Stimulated activated CD4-positive, alpha-beta T cell treated with anti-CD3 and anti-CD28 coated beads, Interleukin-2, amount 100 ng/mL, for 24 hours (primary cell): ENCODE measurements at regions not wholly inside any gene's neighbourhood (a gene's known extent, or its start where the extent isn't known, plus 50 kb on each side); places are given as distances from the start of the nearest gene placed in this dataset.

Experiments used
- DNase-seq, 2 donors: peaks; one replicate each; pipeline ENCODE4 v3.0.0-alpha.2; 2020

GRCh38 chr17:36661047-36661666 lies 59.8 kb downstream of the MRM1 start:
- no peak for DNase-seq

GRCh38 chr17:36661688-36662087 lies 60.3 kb downstream of the MRM1 start:
- no peak for DNase-seq

GRCh38 chr17:36665417-36665816 lies 64.0 kb downstream of the MRM1 start:
- DNase-seq: no peak

GRCh38 chr17:36667922-36668321 lies 66.5 kb downstream of the MRM1 start:
- DNase-seq: no peak

GRCh38 chr17:36668824-36669223 lies 67.4 kb downstream of the MRM1 start:
- DNase-seq: no peak

GRCh38 chr17:36671144-36671543 lies 69.8 kb downstream of the MRM1 start:
- no peak for DNase-seq

GRCh38 chr17:36672403-36672918 lies 71.1 kb downstream of the MRM1 start:
- no peak for DNase-seq

GRCh38 chr17:36673068-36673467 lies 71.7 kb downstream of the MRM1 start:
- DNase-seq: no peak

- DNase-seq: no peak
These were observed 72.4 kb downstream of the MRM1 start for GRCh38 chr17:36673637-36674277.

- DNase-seq: peak; percentile 29
These were observed 72.9 kb downstream of the MRM1 start for GRCh38 chr17:36674278-36674650.

GRCh38 chr17:36675250-36675649 lies 73.9 kb downstream of the MRM1 start:
- DNase-seq: peak; percentile 5 to 23

- no peak for DNase-seq
These were observed 74.4 kb downstream of the MRM1 start for GRCh38 chr17:36675786-36676185.

GRCh38 chr17:36679815-36680467 lies 78.6 kb downstream of the MRM1 start:
- no peak for DNase-seq

GRCh38 chr17:36680701-36681202 lies 79.4 kb downstream of the MRM1 start:
- DNase-seq: no peak

GRCh38 chr17:36682773-36683172 lies 81.4 kb downstream of the MRM1 start:
- no peak for DNase-seq

GRCh38 chr17:36683387-36683786 lies 82.0 kb downstream of the MRM1 start:
- no peak for DNase-seq

GRCh38 chr17:36684134-36684533 lies 82.8 kb downstream of the MRM1 start:
- no peak for DNase-seq

- DNase-seq: no peak
These were observed 84.8 kb downstream of the MRM1 start for GRCh38 chr17:36686123-36686669.

GRCh38 chr17:36687736-36688135 lies 86.4 kb downstream of the MRM1 start:
- no peak for DNase-seq

GRCh38 chr17:36689089-36689667 lies 87.8 kb downstream of the MRM1 start:
- no peak for DNase-seq

GRCh38 chr17:36690190-36690589 lies 88.8 kb downstream of the MRM1 start:
- DNase-seq: no peak

- DNase-seq: no peak
These were observed 90.2 kb downstream of the MRM1 start for GRCh38 chr17:36691606-36692005.

GRCh38 chr17:36695082-36695481 lies 93.7 kb downstream of the MRM1 start:
- no peak for DNase-seq
